EH (cell line): ENCODE measurements at regions not wholly inside any gene's neighbourhood (a gene's known extent, or its start where the extent isn't known, plus 50 kb on each side); places are given as distances from the start of the nearest gene placed in this dataset.

ENCODE experiments used
- DNase-seq: peaks from one replicate; pipeline ENCODE4 v3.0.0-alpha.2; 2015; ENCODE audit warnings: low read depth

GRCh38 chr9:91098203-91098850 is 263.4 kb downstream of the AUH start:
- no peak for DNase-seq

GRCh38 chr9:91099436-91099835 is 262.3 kb downstream of the AUH start:
- DNase-seq: no peak

GRCh38 chr9:91100878-91101450 is 260.8 kb downstream of the AUH start:
- DNase-seq: peak; percentile 34

- no peak for DNase-seq
Measured at GRCh38 chr9:91101611-91102168, 260.0 kb downstream of the AUH start.

GRCh38 chr9:91102269-91102668 is 259.4 kb downstream of the AUH start:
- DNase-seq: no peak

GRCh38 chr9:91103931-91104330 is 257.8 kb downstream of the AUH start:
- DNase-seq: peak; percentile 23

- DNase-seq: no peak
Measured at GRCh38 chr9:91106415-91107081, 255.2 kb downstream of the AUH start.

GRCh38 chr9:91111226-91111625 is 250.5 kb downstream of the AUH start:
- DNase-seq: no peak

- no peak for DNase-seq
Measured at GRCh38 chr9:91111876-91112275, 249.8 kb downstream of the AUH start.

- DNase-seq: no peak
Measured at GRCh38 chr9:91113016-91113415, 248.7 kb downstream of the AUH start.

- DNase-seq: no peak
Measured at GRCh38 chr9:91114450-91114849, 247.3 kb downstream of the AUH start.

- DNase-seq: peak; percentile 20
Measured at GRCh38 chr9:91116211-91116610, 245.5 kb downstream of the AUH start.

- no peak for DNase-seq
Measured at GRCh38 chr9:91116711-91117110, 245.0 kb downstream of the AUH start.

GRCh38 chr9:91117474-91117891 is 244.2 kb downstream of the AUH start:
- no peak for DNase-seq

GRCh38 chr9:91117959-91118703 is 243.6 kb downstream of the AUH start:
- DNase-seq: peak; percentile 91

- DNase-seq: no peak
Measured at GRCh38 chr9:91118704-91119025, 243.1 kb downstream of the AUH start.

GRCh38 chr9:91119142-91119541 is 242.6 kb downstream of the AUH start:
- peak; percentile 96 for DNase-seq

- peak; percentile 95 for DNase-seq
Measured at GRCh38 chr9:91119679-91120078, 242.0 kb downstream of the AUH start.

- no peak for DNase-seq
Measured at GRCh38 chr9:91120200-91120599, 241.5 kb downstream of the AUH start.

- DNase-seq: no peak
Measured at GRCh38 chr9:91122755-91123154, 239.0 kb downstream of the AUH start.

- DNase-seq: peak; percentile 77
Measured at GRCh38 chr9:91126761-91127445, 234.8 kb downstream of the AUH start.

GRCh38 chr9:91127653-91128052 is 234.1 kb downstream of the AUH start:
- DNase-seq: peak; percentile 29
